Fibroblast of skin of right quadriceps (primary cell): ENCODE measurements at regions not wholly inside any gene's neighbourhood (a gene's known extent, or its start where the extent isn't known, plus 50 kb on each side); places are given as distances from the start of the nearest gene placed in this dataset.

Experiments
- DNase-seq: peaks from one replicate; pipeline ENCODE4 v3.0.0-alpha.2; 2013

- no peak for DNase-seq
Observed at GRCh38 chr1:234988155-234988517, 140.5 kb downstream of the TOMM20 start.

DNA sequence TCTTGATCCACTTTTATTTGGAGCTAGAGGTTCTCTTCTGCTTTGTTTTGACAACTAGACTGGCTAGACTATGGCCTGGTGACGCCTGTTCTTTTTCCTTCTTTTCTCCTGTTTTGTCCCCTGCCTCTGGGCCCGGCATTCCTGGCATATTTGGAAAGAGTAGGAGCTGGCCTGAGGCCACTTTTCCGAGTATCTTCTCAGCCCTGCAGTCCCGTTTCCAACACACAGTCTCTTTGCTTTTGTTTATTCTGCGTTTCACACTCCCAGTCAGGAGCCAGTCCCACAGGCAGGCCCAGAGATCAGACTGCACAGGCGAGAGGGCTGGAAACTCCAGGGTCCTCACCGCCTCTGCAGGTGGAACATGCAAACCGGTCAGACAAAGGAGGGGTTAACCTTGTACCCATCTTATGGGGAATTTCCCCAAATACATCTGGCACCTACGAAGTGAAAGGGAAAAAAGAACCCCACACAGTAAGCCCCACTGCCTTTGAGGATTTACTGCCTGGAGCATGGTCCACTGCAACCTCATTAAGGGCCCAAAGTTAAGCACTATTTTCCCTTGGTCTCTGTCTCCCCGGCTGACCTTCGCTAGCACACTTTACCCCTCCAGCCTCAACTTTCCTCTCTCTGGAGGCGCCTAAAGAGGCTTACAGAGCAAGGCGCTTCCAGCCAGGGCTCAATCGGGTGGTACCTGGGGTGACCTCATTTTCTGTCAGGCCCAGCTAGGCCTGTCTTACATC is 141.1 kb downstream of the TOMM20 start:
- peak; percentile 91 for DNase-seq

- DNase-seq = no peak
Observed at GRCh38 chr1:234986750-234987414, 141.8 kb downstream of the TOMM20 start.

- no peak for DNase-seq
Observed at GRCh38 chr1:234985516-234986294, 142.9 kb downstream of the TOMM20 start.

GRCh38 chr1:234985007-234985370 is 143.6 kb downstream of the TOMM20 start:
- DNase-seq = no peak

DNA sequence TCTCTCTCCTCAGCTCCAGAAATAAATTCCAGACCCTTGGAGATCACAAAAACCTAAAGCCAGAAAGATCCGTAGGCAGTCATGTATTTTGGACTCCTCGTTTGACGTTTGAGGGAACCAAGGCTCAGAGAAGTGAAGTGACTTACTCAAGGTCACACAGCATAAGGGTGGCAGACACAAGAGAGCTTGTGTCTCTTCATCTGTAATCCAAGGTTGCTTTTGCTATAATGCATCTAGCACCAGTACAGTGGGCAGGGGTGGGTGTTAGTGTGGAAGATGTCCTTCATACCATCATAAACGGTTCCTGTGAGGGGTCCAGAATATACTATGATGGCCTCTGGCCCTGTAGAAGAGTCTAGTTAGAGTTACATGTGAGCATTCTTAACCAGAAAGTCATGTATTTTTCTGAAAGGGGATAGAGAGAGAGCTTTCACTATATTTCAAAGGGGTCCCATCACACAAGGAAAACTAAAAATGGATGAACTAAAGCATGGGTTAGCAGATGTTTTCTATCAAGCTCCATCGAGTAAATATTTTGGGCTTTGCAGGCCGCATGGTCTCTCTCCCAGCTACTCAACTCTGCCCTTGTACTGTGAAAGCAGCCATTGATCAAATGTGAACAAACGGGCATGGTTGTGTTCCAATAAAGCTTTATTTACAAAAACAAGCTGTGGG is 144.9 kb downstream of the TOMM20 start:
- DNase-seq = no peak

GRCh38 chr1:234981758-234982157 is 146.9 kb downstream of the TOMM20 start:
- no peak for DNase-seq

- DNase-seq = peak; percentile 96
Observed at GRCh38 chr1:234980645-234981396, 147.8 kb downstream of the TOMM20 start.

DNA sequence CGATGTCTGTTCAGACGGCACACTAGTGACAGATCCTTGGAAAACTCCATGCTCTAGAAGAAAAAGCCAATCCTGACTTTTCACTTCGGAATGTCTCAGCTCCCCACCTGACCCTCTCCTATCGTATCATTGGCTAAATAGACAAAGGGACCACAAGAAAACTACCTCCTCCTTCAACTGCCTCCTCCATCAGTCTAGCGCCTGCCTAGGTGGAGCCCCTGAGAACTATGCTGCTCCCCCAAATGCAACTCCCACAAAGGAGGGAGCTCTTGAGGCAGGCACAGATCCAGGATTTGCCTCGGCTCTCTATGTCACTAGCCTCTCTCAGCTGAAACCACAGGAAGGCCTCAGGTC is 148.4 kb downstream of the TOMM20 start:
- DNase-seq = peak; percentile 74

- DNase-seq = no peak
Observed at GRCh38 chr1:234979296-234980279, 149.0 kb downstream of the TOMM20 start.

DNA sequence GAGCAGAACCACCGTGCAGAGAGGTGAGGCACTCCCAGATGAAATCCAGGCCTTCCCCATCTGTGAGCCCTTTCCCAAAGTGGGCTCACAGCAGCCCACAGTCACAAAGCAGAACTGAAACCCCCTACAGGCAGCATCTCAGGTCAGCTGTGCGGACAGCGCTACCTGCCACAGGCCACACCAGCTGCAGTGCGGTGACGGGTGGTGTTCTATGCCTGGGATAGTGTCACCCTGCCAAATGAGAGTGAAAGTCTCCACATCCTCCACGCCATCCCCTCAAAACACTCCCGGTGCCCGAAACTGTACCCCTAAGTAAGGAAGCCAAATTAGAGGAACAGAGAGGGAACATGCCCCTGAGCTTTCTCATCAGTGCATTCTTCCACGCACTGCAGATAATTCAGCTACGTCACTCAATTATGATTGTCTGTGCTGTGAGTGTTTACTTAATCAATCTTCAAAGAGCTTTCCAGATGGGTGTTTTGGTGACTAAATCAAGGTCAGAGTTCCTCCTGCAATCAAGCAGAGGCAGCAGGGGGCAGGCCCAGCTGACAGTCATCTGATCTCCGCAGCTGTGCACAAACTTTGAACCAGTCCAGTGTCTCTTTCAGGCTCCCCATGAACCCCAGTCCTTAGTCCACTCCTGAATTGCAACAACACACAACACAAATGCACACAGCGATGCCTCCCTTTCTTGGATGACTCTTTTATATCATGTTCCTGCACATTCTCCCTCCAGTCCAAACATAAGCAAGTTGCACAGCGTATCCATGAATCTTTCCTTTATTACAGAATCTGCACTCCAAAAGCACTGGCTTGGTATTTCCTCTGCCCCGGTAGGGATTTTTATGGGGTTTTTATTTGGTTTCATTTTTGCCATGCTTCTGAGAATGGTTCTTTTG is 150.0 kb downstream of the TOMM20 start:
- DNase-seq = peak; percentile 83

- no peak for DNase-seq
Observed at GRCh38 chr1:234977875-234978396, 150.7 kb downstream of the TOMM20 start.

DNA sequence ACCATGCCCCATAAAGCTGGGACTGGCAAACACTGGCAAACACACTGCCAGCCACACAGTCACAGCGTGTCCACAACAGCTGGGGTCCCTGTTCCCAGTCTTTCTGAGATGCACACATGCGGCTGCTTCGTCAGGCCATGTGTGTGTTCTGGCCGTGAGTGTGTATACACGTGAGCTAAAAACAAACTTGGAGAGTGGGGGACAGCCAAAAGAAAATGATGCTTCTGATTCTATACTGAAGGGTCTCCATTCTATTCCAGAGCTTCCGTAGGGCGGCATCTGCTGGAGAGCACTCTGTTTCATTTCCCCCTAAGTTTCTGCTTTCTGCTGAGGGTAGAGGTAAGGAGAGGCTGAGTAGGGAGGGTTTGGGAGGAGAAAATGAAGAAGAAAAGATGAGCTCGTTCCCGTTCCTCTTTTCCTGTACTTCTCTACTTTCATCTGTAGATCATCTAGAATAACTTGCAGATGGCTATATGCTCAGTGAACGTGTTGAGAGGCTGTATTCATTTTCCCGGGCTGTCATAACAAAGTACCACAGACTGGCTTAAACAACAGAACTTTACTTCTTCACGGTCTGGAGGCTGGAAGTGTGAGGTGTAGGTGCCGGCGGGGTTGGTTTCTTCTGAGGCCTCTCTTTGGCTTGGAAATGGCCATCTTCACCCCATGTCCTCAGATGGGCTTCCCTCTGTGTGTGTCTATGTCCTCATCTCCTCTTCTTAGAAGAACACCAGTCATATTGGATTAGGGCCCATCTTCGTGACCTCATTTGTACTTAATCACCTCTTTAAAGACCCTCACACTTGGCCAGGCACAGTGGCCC is 151.6 kb downstream of the TOMM20 start:
- DNase-seq = peak; percentile 53

- DNase-seq = no peak
Observed at GRCh38 chr1:234975941-234976860, 152.4 kb downstream of the TOMM20 start.

GRCh38 chr1:234975122-234975940 is 153.3 kb downstream of the TOMM20 start:
- DNase-seq = peak; percentile 92

DNA sequence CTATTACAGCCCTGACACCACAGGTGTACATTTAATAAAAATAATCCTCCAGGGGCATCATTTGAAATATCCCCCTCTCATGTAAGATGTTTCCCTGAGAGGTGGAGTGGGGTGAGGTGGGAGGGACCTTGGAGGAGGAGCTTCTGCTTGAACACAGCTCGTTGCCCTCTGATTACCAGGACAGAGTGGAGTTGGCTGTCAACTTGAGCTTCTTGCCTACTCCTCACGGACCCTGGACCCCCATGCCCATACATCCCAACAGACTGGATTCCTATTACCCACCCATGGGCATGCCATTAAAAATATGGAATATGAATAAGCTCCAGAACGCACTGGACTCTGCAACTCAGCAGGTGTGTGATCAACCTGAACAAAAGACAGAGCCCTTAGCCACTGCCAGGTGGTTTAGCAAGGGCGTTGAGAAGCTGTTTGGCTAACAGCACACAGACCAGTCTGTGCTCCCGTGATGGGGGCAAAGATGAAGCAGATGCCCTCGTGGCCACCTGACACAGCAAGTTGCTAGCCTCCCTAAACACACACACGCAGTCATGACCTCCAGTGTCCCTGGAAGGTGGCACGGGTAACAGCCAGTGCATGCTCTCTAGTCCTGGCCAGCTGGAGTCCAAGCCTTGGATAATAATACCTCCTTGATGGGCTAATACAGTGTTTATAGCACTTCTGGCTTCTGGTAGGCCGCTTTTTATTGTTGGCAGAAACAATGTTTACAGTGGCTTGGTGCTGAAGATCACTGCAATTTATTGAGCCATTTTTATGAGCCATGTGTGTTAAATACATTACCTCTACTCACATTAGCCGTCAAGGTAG is 155.0 kb downstream of the TOMM20 start:
- no peak for DNase-seq
